Progenitor cell of endocrine pancreas (in vitro differentiated cells): ENCODE measurements at regions not wholly inside any gene's neighbourhood (a gene's known extent, or its start where the extent isn't known, plus 50 kb on each side); places are given as distances from the start of the nearest gene placed in this dataset.

Source experiments
- DNase-seq: peaks from one replicate; pipeline ENCODE4 v3.0.0; 2021; ENCODE audit warnings: low spot score; ENCODE audit not compliant: unreplicated experiment
- H3K27ac Mint-ChIP-seq: 2 replicates; pipeline ENCODE4 v1.8.0; 2021; ENCODE audit warnings: mild to moderate bottlenecking, moderate library complexity, mixed read lengths
- H3K27me3 Mint-ChIP-seq: 2 replicates; pipeline ENCODE4 v1.8.0; 2021; ENCODE audit warnings: mixed read lengths
- H3K36me3 Mint-ChIP-seq: 2 replicates; pipeline ENCODE4 v1.8.0; 2022; ENCODE audit warnings: mixed read lengths; ENCODE audit not compliant: insufficient read depth
- H3K4me1 Mint-ChIP-seq: 2 replicates; pipeline ENCODE4 v1.8.0; 2021; ENCODE audit warnings: low read depth, mixed read lengths
- H3K4me3 Mint-ChIP-seq: 2 replicates; pipeline ENCODE4 v1.8.0; 2021; ENCODE audit warnings: low read depth, mild to moderate bottlenecking, moderate library complexity, mixed read lengths
- H3K9me3 Mint-ChIP-seq: 2 replicates; pipeline ENCODE4 v1.8.0; 2021; ENCODE audit warnings: low read depth, mixed read lengths
- TF ChIP-seq, protein P1 (sequence below): fragments of 200-600 bp; sonication (generic); IDR thresholded peaks from one replicate; pipeline ENCODE4 v1.5.0; 2021; ENCODE audit warnings: antibody characterized with exemption, mild to moderate bottlenecking; ENCODE audit not compliant: unreplicated experiment

DNA sequence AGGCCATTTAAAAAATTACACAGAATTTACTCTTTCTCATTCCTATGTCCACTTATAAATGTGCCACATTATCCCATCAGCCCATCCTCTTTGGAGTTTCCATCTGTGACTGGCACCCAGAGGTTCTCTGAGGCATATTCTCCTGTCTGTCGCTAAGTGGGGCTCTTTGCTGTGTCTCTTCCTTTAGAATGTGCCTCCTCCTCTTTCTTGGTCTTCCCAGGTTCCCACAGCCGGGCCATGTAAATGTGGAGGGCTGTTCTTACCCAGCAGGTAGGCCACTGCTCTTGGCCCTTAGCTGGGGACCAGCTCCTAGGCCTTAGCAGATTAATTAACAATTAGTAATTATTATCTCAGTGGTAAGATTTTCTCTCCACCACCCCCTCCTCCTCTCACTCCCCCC lies 167.0 kb downstream of the INSIG2 start:
- Mint-ChIP-seq H3K27me3 (peaks cover 18% of the 10 kb centered on the region), H3K27ac (no peak overlapping the region), H3K4me3 (no peak overlapping the region), H3K36me3 (no peaks in the 10 kb centered on the region), H3K9me3 (peaks cover 6% of the 10 kb centered on the region), H3K4me1 (no peaks in the 10 kb centered on the region)
- DNase-seq = no peak
- TF ChIP-seq, protein P1, sequence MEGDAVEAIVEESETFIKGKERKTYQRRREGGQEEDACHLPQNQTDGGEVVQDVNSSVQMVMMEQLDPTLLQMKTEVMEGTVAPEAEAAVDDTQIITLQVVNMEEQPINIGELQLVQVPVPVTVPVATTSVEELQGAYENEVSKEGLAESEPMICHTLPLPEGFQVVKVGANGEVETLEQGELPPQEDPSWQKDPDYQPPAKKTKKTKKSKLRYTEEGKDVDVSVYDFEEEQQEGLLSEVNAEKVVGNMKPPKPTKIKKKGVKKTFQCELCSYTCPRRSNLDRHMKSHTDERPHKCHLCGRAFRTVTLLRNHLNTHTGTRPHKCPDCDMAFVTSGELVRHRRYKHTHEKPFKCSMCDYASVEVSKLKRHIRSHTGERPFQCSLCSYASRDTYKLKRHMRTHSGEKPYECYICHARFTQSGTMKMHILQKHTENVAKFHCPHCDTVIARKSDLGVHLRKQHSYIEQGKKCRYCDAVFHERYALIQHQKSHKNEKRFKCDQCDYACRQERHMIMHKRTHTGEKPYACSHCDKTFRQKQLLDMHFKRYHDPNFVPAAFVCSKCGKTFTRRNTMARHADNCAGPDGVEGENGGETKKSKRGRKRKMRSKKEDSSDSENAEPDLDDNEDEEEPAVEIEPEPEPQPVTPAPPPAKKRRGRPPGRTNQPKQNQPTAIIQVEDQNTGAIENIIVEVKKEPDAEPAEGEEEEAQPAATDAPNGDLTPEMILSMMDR = no peak

DNA sequence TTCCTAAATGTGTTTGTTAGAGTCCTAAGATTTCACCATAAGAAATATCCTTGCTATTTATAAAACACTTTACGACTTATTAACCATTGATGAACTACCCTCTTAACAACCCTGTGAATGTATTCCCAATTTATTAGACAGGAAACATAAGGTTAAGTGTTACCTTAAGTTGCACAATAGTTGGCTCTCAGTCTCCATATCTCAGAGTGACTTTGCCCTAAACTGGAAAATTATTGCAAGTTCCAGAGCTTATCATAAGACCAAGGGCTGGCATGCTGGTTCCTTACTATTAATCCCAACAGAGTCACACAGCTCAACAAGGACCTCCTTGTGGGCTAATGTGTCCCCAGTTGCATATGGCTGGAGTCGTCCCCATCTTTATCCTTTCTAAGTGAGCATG lies 165.8 kb downstream of the INSIG2 start:
- Mint-ChIP-seq H3K27ac (no peak overlapping the region), H3K36me3 (no peaks in the 10 kb centered on the region), H3K9me3 (peaks cover 3% of the 10 kb centered on the region), H3K4me3 (no peak overlapping the region), H3K27me3 (peaks cover 28% of the 10 kb centered on the region), H3K4me1 (no peaks in the 10 kb centered on the region)
- TF ChIP-seq, protein P1 = no peak
- no peak for DNase-seq

DNA sequence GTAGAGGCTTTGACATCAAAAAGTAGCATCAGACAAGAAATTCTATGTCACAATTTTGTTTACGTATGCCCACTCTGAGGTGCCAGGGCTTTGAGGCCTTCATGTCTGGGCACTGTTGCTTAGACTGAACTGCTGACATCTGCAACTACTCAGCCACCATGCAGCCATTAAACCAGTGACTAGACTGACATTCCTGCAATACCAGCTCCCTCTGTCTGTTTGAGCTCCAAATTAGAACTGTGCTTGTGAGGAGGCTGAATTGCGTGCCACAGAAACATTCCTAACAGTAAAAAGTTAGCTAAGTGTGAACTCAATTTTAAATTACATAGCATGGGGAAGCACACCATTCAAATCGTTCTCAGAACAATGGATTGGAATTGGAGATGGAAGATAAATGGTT lies 163.2 kb downstream of the INSIG2 start:
- no peak overlapping the region for H3K4me3 Mint-ChIP-seq
- TF ChIP-seq, protein P1 = no peak
- no peak overlapping the region for H3K27ac Mint-ChIP-seq
- no peaks in the 10 kb centered on the region for H3K36me3 Mint-ChIP-seq
- DNase-seq = no peak
- no peaks in the 10 kb centered on the region for H3K4me1 Mint-ChIP-seq
- peaks cover 31% of the 10 kb centered on the region for H3K27me3 Mint-ChIP-seq
- no peaks in the 10 kb centered on the region for H3K9me3 Mint-ChIP-seq

DNA sequence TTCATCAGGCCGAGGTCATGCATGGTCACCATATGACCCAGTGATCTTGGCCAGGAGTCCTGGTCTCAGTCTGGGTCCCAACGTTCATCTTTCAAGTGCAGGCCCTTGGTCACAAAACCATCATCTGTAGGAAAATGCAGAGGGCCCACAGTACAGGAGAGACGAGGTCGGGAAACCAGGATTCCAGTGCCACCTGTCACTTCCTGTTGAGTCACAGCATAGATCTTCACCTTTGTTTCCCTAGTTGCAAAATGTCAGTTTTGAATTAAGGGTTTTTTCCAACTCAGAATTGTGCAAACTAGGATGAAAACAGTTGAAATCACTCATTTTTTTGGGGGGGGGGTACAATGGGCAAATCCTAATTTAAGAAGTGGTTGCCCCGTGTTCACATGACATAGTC lies 162.2 kb downstream of the INSIG2 start:
- no peaks in the 10 kb centered on the region for H3K36me3 Mint-ChIP-seq
- TF ChIP-seq, protein P1 = no peak
- H3K9me3 Mint-ChIP-seq = no peaks in the 10 kb centered on the region
- H3K27ac Mint-ChIP-seq = no peak overlapping the region
- no peaks in the 10 kb centered on the region for H3K4me1 Mint-ChIP-seq
- H3K27me3 Mint-ChIP-seq = peaks cover 35% of the 10 kb centered on the region
- no peak for DNase-seq
- no peak overlapping the region for H3K4me3 Mint-ChIP-seq

DNA sequence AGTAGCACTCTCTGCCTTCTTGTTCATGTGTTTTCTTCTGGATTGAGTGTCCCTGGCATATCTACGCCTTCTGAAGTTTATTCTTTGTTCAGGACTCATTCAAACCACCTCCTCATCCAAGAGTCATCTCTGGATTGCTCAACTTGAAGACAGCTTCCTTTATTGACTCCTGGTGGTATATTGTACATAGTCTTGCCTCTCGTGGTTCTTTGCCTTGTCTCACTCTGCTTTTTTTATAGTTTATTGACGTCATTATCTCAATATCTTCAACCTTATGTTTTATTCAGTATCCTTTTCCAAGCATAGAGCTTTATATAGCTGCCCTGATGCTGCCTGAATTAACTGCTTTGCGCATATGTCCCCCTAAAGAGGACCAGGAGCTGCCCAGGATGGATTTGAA lies 161.7 kb downstream of the INSIG2 start:
- TF ChIP-seq, protein P1 = no peak
- no peaks in the 10 kb centered on the region for H3K36me3 Mint-ChIP-seq
- no peaks in the 10 kb centered on the region for H3K9me3 Mint-ChIP-seq
- DNase-seq = no peak
- H3K27ac Mint-ChIP-seq = no peak overlapping the region
- no peaks in the 10 kb centered on the region for H3K4me1 Mint-ChIP-seq
- peaks cover 32% of the 10 kb centered on the region for H3K27me3 Mint-ChIP-seq
- H3K4me3 Mint-ChIP-seq = no peak overlapping the region

DNA sequence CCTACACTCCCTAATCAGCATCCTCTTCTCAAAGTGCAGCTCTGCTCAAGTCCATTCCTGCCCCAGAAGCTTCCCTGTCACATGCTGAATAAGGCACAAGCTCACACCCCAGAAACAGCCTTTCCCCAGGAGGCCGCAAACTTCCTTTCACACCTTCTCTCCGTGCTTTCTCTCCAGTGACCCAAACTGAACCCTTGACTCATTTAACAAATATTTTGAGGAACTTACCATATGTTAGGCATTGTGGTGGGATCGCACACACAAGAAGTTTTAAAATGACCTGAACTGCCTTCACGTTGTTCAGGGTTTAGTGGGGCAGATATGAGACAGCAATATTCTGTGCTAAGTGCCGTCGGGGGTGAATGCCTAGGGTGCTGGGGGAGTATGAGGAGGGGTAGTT lies 161.3 kb downstream of the INSIG2 start:
- no peaks in the 10 kb centered on the region for H3K4me1 Mint-ChIP-seq
- no peak for DNase-seq
- TF ChIP-seq, protein P1 = no peak
- H3K27me3 Mint-ChIP-seq = peaks cover 32% of the 10 kb centered on the region
- no peaks in the 10 kb centered on the region for H3K9me3 Mint-ChIP-seq
- H3K36me3 Mint-ChIP-seq = no peaks in the 10 kb centered on the region
- no peak overlapping the region for H3K27ac Mint-ChIP-seq
- no peak overlapping the region for H3K4me3 Mint-ChIP-seq
